T-cell (primary cell): ENCODE measurements at regions not wholly inside any gene's neighbourhood (a gene's known extent, or its start where the extent isn't known, plus 50 kb on each side); places are given as distances from the start of the nearest gene placed in this dataset.

Experiments used
- ATAC-seq, 4 experiments: fragments of 200-7000 bp in 3 of 4; fragments of 150-1000 bp in 1 of 4; cut with Tn5 transposase; replicated peaks in 1 of 4; 1 replicate in 3 of 4; 2 replicates in 1 of 4; pipeline ENCODE4 v1.10.0; 2021; ENCODE audit warnings: moderate library complexity in 3 of 4, mild to moderate bottlenecking in 2 of 4, moderate number of reproducible peaks in 1 of 4
- CTCF ChIA-PET, 2 donors: fragments of 300-600 bp; sonication (Branson Sonifier 250); formaldehyde crosslinking; loops; one replicate each; lab custom pipeline; 2022; ENCODE audit warnings: antibody characterized with exemption in 2 of 2; lab: Charles Lee
- POLR2A ChIA-PET, 2 donors: fragments of 300-600 bp; sonication (Branson Sonifier 250); formaldehyde crosslinking; loops; one replicate each; lab custom pipeline; 2022; ENCODE audit warnings: antibody characterized with exemption in 2 of 2; lab: Charles Lee
- DNase-seq, 35 experiments: peaks; one replicate each; pipeline versions ENCODE4 v3.0.0 to v3.0.0-alpha.2; 2013 to 2023
- H3K27ac ChIP-seq: one replicate; pipeline ENCODE4 v1.5.1; 2013; ENCODE audit warnings: low read length
- H3K27me3 ChIP-seq, 2 experiments: replicated peaks in 1 of 2; 1 replicate in 1 of 2; 2 replicates in 1 of 2; pipeline versions ENCODE4 v1.6.1 to v1.7.0; 2013; ENCODE audit warnings: low read length in 1 of 2, mixed read lengths in 1 of 2; ENCODE audit not compliant: control insufficient read depth in 2 of 2, insufficient read depth in 2 of 2; ENCODE audit errors: extremely low read depth in 1 of 2
- H3K36me3 ChIP-seq, 2 donors: 1 replicate in 1 of 2; 2 replicates in 1 of 2; pipeline versions ENCODE4 v1.6.1 to v1.7.0; 2013; ENCODE audit warnings: low read length in 1 of 2; ENCODE audit not compliant: control insufficient read depth in 2 of 2, insufficient read depth in 1 of 2; ENCODE audit errors: extremely low read depth in 1 of 2
- H3K4me1 ChIP-seq, 2 experiments: 1 replicate in 1 of 2; 2 replicates in 1 of 2; pipeline versions ENCODE4 v1.6.1 to v1.7.0; 2013; ENCODE audit warnings: low read length in 2 of 2, mixed read lengths in 1 of 2; ENCODE audit not compliant: insufficient read depth in 2 of 2, control insufficient read depth in 1 of 2; ENCODE audit errors: extremely low read depth in 1 of 2
- H3K4me3 ChIP-seq, 2 donors: 1 replicate in 1 of 2; 2 replicates in 1 of 2; pipeline versions ENCODE4 v1.5.1 to v1.7.0; 2013; ENCODE audit warnings: mild to moderate bottlenecking in 2 of 2, low read length in 1 of 2, moderate library complexity in 1 of 2; ENCODE audit not compliant: control insufficient read depth in 1 of 2; ENCODE audit errors: extremely low read depth in 1 of 2
- H3K9me3 ChIP-seq: 2 replicates; pipeline ENCODE4 v1.7.0; 2013
- H3K27ac Mint-ChIP-seq, 2 donors: one replicate each; pipeline ENCODE4 v1.8.0; 2020 to 2021; ENCODE audit warnings: mild to moderate bottlenecking in 2 of 2, mixed read lengths in 2 of 2
- H3K27me3 Mint-ChIP-seq, 2 donors: one replicate each; pipeline ENCODE4 v1.8.0; 2021 to 2022; ENCODE audit warnings: mixed read lengths in 2 of 2
- H3K36me3 Mint-ChIP-seq: one replicate; pipeline ENCODE4 v1.8.0; 2021; ENCODE audit warnings: mixed read lengths
- H3K4me1 Mint-ChIP-seq, 3 donors: one replicate each; pipeline ENCODE4 v1.8.0; 2020 to 2022; ENCODE audit warnings: mixed read lengths in 3 of 3, mild to moderate bottlenecking in 1 of 3
- H3K4me3 Mint-ChIP-seq, 3 donors: one replicate each; pipeline ENCODE4 v1.8.0; 2020 to 2022; ENCODE audit warnings: mild to moderate bottlenecking in 3 of 3, mixed read lengths in 3 of 3, moderate library complexity in 3 of 3
- H3K9me3 Mint-ChIP-seq, 3 donors: one replicate each; pipeline ENCODE4 v1.8.0; 2020 to 2022; ENCODE audit warnings: mixed read lengths in 3 of 3
- WGBS: methylation state at CpG from one replicate; pipeline ENCODE4 v1.1.5; 2013; ENCODE audit warnings: missing lambda C conversion rate; ENCODE audit not compliant: insufficient coverage; 5-methylcytosine and 5-hydroxymethylcytosine counted together

- Mint-ChIP-seq H3K9me3 (peaks cover 0 to 9% (median 7%) of the 10 kb centered on the region in 3 donors), H3K36me3 (no peaks in the 10 kb centered on the region), H3K27ac (no peak overlapping the region), H3K27me3 (no peaks in the 10 kb centered on the region), H3K4me3 (no peak overlapping the region), H3K4me1 (peaks cover 21 to 38% (median 35%) of the 10 kb centered on the region in 3 donors)
- Histone ChIP-seq H3K27me3 (peaks cover 0 to 11% of the 10 kb centered on the region in 2 experiments), H3K27ac (no peak overlapping the region), H3K4me3 (no peak overlapping the region), H3K9me3 (no peaks in the 10 kb centered on the region), H3K4me1 (peaks cover 7 to 22% of the 10 kb centered on the region in 2 experiments), H3K36me3 (no peaks in the 10 kb centered on the region)
- ChIA-PET CTCF (no interaction called here), POLR2A (no interaction called here)
- DNase-seq = no peak
- no peak for ATAC-seq
- WGBS = 69% methylated on average over 1 of the region's 2 CpGs
Observed at GRCh38 chr15:91420689-91421088, 320.6 kb downstream of the SV2B start.

GRCh38 chr15:91422797-91423196, 322.7 kb downstream of the SV2B start:
- peak overlapping the region; percentile 82 to 86 for H3K27ac Mint-ChIP-seq
- peaks cover 22 to 56% (median 39%) of the 10 kb centered on the region in 3 donors for H3K4me1 Mint-ChIP-seq
- Histone ChIP-seq H3K4me3 (peak overlapping the region in 1 of 2 donors; percentile 30), H3K9me3 (no peaks in the 10 kb centered on the region), H3K4me1 (peaks cover 7 to 38% of the 10 kb centered on the region in 2 experiments), H3K36me3 (no peaks in the 10 kb centered on the region), H3K27ac (peak overlapping the region; percentile 9), H3K27me3 (peaks cover 0 to 11% of the 10 kb centered on the region in 2 experiments)
- H3K9me3 Mint-ChIP-seq = peaks cover 0 to 9% (median 7%) of the 10 kb centered on the region in 3 donors
- CTCF ChIA-PET = interaction anchor here in 1 of 2 donors (0.6 kb wide), 1 partner anchor 46 kb away, joined by 3 read pairs; no protein-coding TSS in a partner anchor
- POLR2A ChIA-PET = no interaction called here
- WGBS = 0% methylated on average over 1 of the region's 1 CpG
- H3K4me3 Mint-ChIP-seq = no peak overlapping the region
- no peaks in the 10 kb centered on the region for H3K36me3 Mint-ChIP-seq
- no peaks in the 10 kb centered on the region for H3K27me3 Mint-ChIP-seq
- ATAC-seq (peak in 3 of 4 experiments; percentile 79 to 95 (median 90)), DNase-seq (peak in 8 of 35 experiments; percentile 4 to 39 (median 8))

- no CpG with 5 or more reads among the region's 1 CpG for WGBS
- Histone ChIP-seq H3K36me3 (no peaks in the 10 kb centered on the region), H3K27ac (no peak overlapping the region), H3K27me3 (peaks cover 0 to 11% of the 10 kb centered on the region in 2 experiments), H3K4me1 (peaks cover 7 to 39% of the 10 kb centered on the region in 2 experiments), H3K9me3 (no peaks in the 10 kb centered on the region), H3K4me3 (no peak overlapping the region)
- Mint-ChIP-seq H3K36me3 (no peaks in the 10 kb centered on the region), H3K27me3 (peaks cover 0 to 1% of the 10 kb centered on the region in 2 donors), H3K9me3 (peaks cover 0 to 5% (median 4%) of the 10 kb centered on the region in 3 donors), H3K4me3 (no peak overlapping the region), H3K4me1 (peaks cover 22 to 58% (median 39%) of the 10 kb centered on the region in 3 donors), H3K27ac (peak overlapping the region; percentile 29 to 54)
- POLR2A ChIA-PET = interaction anchor here in 1 of 2 donors (0.6 kb wide), 1 partner anchor 242 kb away, joined by 4 read pairs; no protein-coding TSS in a partner anchor
- CTCF ChIA-PET = interaction anchor here in 1 of 2 donors (0.6 kb wide), 1 partner anchor 549 kb away, joined by 4 read pairs; no protein-coding TSS in a partner anchor
- no peak for DNase-seq
- no peak for ATAC-seq
Observed at GRCh38 chr15:91424001-91424400, 323.9 kb downstream of the SV2B start.

- DNase-seq = peak in 3 of 35 experiments; percentile 5 to 47 (median 28)
- 60% methylated on average over 1 of the region's 4 CpGs for WGBS
- no peaks in the 10 kb centered on the region for H3K27me3 ChIP-seq
- Mint-ChIP-seq H3K36me3 (no peaks in the 10 kb centered on the region), H3K27ac (no peak overlapping the region), H3K4me3 (no peak overlapping the region), H3K9me3 (peaks cover 0 to 4% (median 0%) of the 10 kb centered on the region in 3 donors), H3K27me3 (peaks cover 0 to 6% of the 10 kb centered on the region in 2 donors), H3K4me1 (peaks cover 22 to 70% (median 39%) of the 10 kb centered on the region in 3 donors)
- peaks cover 7 to 39% of the 10 kb centered on the region in 2 experiments for H3K4me1 ChIP-seq
- CTCF ChIA-PET = interaction anchor here in 1 of 2 donors (1.0 kb wide), 1 partner anchor 280 kb away, joined by 3 read pairs; no protein-coding TSS in a partner anchor
- no peaks in the 10 kb centered on the region for H3K36me3 ChIP-seq
- POLR2A ChIA-PET = no interaction called here
- H3K27ac ChIP-seq = no peak overlapping the region
- H3K4me3 ChIP-seq = no peak overlapping the region
- no peak for ATAC-seq
- H3K9me3 ChIP-seq = no peaks in the 10 kb centered on the region
Observed at GRCh38 chr15:91426412-91426811, 326.4 kb downstream of the SV2B start.

GRCh38 chr15:91429973-91430372, 329.9 kb downstream of the SV2B start:
- H3K27ac Mint-ChIP-seq = no peak overlapping the region
- no peaks in the 10 kb centered on the region for H3K36me3 Mint-ChIP-seq
- no peaks in the 10 kb centered on the region for H3K36me3 ChIP-seq
- no peak overlapping the region for H3K4me3 Mint-ChIP-seq
- WGBS = 93% methylated on average over 5 of the region's 9 CpGs
- CTCF ChIA-PET = no interaction called here
- no peaks in the 10 kb centered on the region for H3K9me3 Mint-ChIP-seq
- no peak for ATAC-seq
- H3K27ac ChIP-seq = no peak overlapping the region
- peaks cover 0 to 6% of the 10 kb centered on the region in 2 donors for H3K27me3 Mint-ChIP-seq
- H3K9me3 ChIP-seq = no peaks in the 10 kb centered on the region
- DNase-seq = no peak
- H3K4me1 ChIP-seq = peaks cover 0 to 17% of the 10 kb centered on the region in 2 experiments
- POLR2A ChIA-PET = no interaction called here
- H3K27me3 ChIP-seq = no peaks in the 10 kb centered on the region
- H3K4me3 ChIP-seq = no peak overlapping the region
- peaks cover 6 to 39% (median 7%) of the 10 kb centered on the region in 3 donors for H3K4me1 Mint-ChIP-seq

- H3K27ac ChIP-seq = no peak overlapping the region
- Mint-ChIP-seq H3K4me3 (no peak overlapping the region), H3K4me1 (peaks cover 0 to 28% (median 4%) of the 10 kb centered on the region in 3 donors), H3K9me3 (no peaks in the 10 kb centered on the region), H3K36me3 (peaks cover under 1% of the 10 kb centered on the region), H3K27ac (no peak overlapping the region), H3K27me3 (peaks cover 0 to 6% of the 10 kb centered on the region in 2 donors)
- H3K4me3 ChIP-seq = no peak overlapping the region
- no peaks in the 10 kb centered on the region for H3K9me3 ChIP-seq
- ChIA-PET CTCF (no interaction called here), POLR2A (no interaction called here)
- ATAC-seq = no peak
- H3K4me1 ChIP-seq = peaks cover 0 to 14% of the 10 kb centered on the region in 2 experiments
- no peaks in the 10 kb centered on the region for H3K27me3 ChIP-seq
- DNase-seq = no peak
- no peaks in the 10 kb centered on the region for H3K36me3 ChIP-seq
- 71% methylated on average over 5 of the region's 8 CpGs for WGBS
Observed at GRCh38 chr15:91431041-91431715, 331.1 kb downstream of the SV2B start.
